DMS79 (cell line): ENCODE measurements at regions not wholly inside any gene's neighbourhood (a gene's known extent, or its start where the extent isn't known, plus 50 kb on each side); places are given as distances from the start of the nearest gene placed in this dataset.
"Not testable (repeated sequence)": the region's sequence is repeated elsewhere in the genome, so short reads cannot be mapped to it uniquely, and the experiment has no call there.

Experiments used
- DNase-seq: peaks from one replicate; lab custom pipeline; 2025; lab: John Stamatoyannopoulos, UW

DNA sequence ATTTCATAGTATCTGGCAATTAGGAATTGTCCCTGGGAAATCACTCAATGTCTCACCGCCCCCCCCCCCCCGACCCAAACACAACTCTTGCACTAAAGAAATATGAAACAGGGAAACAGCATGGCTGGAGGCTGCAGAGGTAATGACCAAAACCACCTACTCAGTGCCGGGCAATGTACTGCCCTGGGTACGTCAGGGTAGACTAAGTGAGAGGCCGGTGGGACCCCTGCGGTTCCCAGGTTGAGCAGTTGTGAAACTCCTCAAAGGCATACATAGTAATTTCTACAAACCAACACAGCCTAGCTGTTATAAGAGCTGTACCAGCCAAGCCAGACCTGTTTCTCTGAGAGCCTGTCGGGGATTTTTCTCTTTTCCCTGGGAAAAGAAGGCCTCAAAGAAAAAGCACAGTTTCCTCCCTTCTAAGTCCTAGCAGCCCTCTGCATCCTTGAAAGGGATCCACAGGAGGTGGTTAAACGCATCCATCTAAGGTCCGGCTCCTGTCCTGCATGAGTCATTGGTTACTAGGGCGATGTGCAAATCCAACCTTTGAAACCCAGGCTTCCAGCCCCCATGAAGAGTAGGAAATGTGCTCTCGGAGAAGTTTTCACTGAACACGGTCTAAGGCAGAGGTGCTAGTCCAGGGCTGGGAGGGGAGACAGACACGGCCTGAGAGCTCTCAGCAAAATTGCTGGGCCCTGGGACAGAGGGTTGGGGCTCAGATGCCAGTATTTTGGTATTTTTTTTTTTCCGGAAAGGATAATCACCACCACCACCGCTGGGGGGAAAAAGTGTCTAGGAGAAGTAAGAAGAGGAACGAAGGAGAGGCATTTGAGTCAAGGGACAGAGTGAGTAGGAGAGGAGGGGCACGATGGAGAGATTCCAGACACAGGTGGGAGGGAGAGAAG is 172.8 kb downstream of the ATP6V0E2 start:
- DNase-seq = not testable (repeated sequence)

- DNase-seq = not testable (repeated sequence)
Measured at GRCh38 chr7:150047329-150047728, 173.6 kb downstream of the ATP6V0E2 start.

DNA sequence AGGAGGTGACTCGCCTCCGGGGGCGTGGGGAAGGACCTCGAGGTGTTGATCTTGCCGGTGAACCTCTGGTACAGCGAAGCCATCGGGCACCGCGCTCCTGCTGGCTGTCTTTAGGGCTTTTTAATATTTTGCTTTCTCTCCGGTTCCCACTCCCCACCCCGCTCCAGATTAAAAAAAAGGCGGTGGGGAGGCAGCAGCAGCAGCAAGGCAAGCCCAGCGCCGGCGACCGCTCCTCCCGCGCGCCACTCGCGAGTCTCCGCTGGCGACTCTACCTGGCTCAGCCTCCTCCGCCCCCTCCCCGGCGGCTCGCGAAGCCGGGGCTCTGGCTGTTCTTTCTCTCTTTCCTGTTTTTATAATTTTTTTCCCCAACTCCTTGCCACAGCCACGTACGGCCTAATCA is 174.0 kb downstream of the ATP6V0E2 start:
- DNase-seq = not testable (repeated sequence)

DNA sequence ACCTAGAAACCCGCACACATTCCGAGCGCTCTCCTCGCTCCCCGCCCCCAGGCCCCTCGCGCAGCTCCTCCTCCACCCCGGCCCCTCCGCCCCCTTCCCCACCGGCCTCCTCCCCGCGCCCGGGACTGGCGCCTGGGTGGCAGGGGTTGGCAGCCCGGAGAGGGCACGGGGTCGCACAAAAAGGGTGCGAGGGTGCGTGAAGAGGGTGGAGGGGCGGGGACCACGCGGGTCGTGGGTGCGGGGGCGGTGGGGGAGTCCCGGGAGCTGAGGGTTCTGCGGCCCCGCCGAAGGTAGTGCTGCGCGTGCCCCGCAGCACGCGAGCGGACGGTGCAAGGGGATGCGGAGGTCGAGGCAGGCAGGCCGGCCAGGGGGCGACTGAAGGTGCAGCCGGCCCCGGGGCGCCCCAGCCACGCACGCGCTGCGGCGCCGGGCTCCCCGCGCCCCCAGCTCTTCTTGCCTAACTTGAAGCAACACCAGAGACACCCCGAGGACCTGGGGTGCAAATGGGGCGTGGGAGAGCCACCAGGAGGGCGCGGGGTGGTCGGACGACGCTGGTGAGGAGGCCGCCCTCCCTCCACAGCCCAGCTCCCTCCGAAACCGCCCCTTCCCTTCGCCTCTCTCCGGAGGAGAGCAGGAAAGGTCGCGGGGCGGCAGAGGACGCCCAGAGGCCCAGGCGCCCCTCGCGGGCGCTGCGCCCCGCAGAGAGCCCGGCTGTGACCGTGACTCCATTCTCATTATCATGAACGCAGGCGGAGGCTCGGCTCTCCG is 174.7 kb downstream of the ATP6V0E2 start:
- not testable (repeated sequence) for DNase-seq

DNA sequence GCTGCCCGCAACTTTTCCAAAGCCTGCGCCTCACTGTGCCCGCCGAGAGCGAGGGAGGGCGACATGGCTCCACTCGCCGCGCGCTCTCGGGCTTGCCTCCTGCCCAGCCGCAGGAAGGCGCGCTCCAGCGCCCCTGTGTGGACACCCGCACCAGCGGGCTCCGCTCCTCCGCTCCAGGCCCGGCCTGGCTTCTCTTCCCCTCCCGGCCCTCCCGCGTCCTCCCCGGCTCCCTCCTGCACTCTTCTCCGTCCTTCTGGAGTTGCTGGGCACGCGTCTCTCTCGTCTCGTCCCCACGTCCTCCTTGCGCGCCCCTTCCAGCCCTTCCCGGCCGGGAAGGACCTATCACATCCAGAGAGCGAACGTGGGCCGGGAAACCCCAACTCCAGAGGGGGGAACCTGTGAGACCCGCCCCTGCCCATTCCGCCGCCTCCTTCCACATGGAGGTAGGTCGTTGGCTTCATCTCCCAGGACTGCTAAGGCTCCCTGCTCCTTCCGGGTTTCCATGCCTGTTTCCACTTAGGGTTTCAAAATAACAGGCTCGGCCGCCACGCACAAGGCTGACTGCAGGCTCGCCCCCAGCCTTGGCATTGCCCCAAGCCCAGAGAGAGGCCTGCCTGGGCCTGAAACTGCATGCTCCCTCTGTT is 175.4 kb downstream of the ATP6V0E2 start:
- peak; percentile 59 for DNase-seq

- DNase-seq = not testable (repeated sequence)
Measured at GRCh38 chr7:150053396-150053795, 179.6 kb downstream of the ATP6V0E2 start.

DNA sequence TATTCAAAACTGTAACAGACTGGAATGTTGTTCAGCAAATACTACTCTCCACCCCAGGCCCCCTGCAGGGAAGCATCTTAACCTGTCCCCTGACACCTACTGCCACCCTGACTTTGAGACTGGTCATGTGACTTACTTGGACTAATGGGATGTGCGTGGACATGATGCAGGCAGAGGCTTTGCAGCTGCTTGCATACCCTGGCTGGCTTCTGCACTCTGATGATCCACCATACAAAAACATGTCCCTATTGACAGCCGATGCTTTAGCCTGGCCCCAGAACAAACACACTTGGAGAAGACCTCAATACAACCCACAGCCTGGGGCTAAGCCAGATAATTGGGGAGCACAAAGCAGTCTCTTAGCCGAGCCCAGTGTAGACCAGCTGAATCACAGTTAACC is 180.5 kb downstream of the ATP6V0E2 start:
- not testable (repeated sequence) for DNase-seq

GRCh38 chr7:150060259-150061221 is 186.8 kb downstream of the ATP6V0E2 start:
- DNase-seq = not testable (repeated sequence)

- DNase-seq = not testable (repeated sequence)
Measured at GRCh38 chr7:150063195-150063594, 189.4 kb downstream of the ATP6V0E2 start.

GRCh38 chr7:150069555-150070313 is 196.0 kb downstream of the ATP6V0E2 start:
- not testable (repeated sequence) for DNase-seq

GRCh38 chr7:150077543-150077942 is 203.8 kb downstream of the ATP6V0E2 start:
- DNase-seq = not testable (repeated sequence)

- not testable (repeated sequence) for DNase-seq
Measured at GRCh38 chr7:150081865-150082264, 208.1 kb downstream of the ATP6V0E2 start.

DNA sequence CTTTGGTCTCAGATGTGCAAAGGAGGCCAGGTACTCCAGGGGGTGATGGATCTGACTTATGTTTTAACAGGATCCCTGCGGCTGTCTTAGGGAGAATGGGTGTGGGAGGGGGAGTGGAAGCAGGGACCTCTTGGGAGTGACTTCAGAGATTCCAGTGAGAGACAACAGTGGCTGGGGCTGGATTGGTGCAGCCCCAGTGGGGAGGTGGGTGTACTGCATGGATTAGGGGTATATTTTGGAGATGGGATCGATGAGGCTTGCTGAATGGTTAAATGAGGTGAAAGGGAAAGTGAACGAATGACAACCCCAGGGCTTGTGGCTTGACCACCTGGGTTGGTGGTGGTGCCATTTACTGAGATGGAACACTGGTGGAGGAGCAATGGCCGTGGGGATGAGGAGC is 211.0 kb downstream of the ATP6V0E2 start:
- not testable (repeated sequence) for DNase-seq

- not testable (repeated sequence) for DNase-seq
Measured at GRCh38 chr7:150087478-150087877, 213.7 kb downstream of the ATP6V0E2 start.

DNA sequence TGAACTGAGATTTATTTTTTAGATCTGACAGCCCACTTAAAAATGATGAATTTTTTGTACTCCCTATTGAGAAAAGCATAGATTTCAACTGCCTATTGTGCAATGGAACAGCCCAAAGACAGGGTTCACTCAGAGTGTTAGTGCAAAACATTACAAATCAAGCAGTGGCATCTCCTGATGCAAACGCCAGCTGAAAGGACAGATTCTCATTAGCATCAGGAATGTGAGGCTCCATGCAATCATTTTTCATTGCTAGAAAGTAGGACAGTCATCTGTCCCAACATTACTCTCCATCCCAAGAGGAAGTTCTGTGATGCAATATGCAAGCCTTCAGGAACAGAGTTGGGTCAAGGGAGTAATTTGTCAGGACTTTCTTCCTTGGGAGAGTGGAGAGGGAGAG is 215.4 kb downstream of the ATP6V0E2 start:
- DNase-seq = not testable (repeated sequence)

DNA sequence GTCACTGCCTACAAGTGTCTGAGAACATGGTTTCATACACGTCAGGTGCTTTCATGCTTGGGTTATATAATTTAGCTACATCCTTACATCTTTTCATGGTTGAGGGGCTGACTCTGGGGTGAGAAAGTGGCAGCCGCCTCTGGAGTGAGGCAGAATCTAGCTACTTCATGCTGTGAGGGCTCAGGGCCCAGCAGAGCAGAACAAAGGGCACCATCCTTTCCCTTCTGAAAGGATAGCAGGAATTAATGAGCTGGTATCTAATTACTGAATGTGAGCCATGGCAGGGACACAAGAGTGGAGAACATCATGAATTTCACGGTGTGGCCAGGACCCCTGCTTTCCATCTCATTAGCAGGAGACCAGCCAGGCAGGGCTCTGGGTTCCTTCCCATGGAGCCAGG is 217.0 kb downstream of the ATP6V0E2 start:
- peak; percentile 42 for DNase-seq

- DNase-seq = not testable (repeated sequence)
Measured at GRCh38 chr7:150093897-150094296, 220.1 kb downstream of the ATP6V0E2 start.

- not testable (repeated sequence) for DNase-seq
Measured at GRCh38 chr7:150096213-150096994, 222.6 kb downstream of the ATP6V0E2 start.

DNA sequence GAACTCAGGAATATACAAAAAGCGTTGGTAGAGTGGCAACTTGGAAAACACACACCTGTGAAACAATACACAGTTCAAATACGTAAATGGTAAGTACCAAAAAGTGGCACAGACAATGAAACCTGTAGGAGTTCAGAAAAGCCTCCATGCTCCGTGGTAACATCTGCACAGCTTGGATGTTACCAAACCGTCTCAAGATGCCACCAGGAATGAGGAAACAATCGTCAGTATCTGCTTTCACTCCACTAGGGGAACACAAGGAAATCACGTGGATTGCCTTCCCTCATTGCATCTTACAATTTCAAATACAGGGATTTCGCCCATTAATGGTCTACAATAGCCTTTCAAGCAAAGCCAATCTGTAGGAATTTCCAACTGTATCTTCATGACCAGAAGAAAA is 224.6 kb upstream of the LRRC61 start:
- not testable (repeated sequence) for DNase-seq
